NOMO-1 treated with dmso at 0.1 percent for 144 hours (cell line): ENCODE measurements at regions not wholly inside any gene's neighbourhood (a gene's known extent, or its start where the extent isn't known, plus 50 kb on each side); places are given as distances from the start of the nearest gene placed in this dataset.

Experiments
- DNase-seq: peaks from one replicate; lab custom pipeline; 2025; ENCODE audit not compliant: unreplicated experiment; lab: John Stamatoyannopoulos, UW

DNA sequence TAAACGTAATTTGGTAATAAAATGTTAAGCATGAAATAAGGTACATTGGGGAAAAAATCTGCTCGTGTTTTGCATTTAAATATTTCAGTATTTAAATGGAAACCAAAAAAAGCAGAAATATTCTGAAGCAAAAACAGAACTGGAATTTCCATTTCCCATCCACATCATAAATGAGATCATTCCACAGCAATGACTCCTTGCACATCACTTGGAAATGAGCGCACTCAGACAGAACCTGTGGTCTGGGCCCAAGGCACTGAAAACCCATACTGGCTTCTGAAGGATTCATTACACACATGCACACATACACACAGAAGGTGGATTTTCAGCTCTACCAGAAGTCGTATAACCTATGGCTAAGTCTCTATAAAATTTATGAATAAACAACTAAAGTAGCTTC, 174.8 kb downstream of the IBTK start:
- no peak for DNase-seq

GRCh38 chr6:82072121-82072521, 175.4 kb downstream of the IBTK start:
- DNase-seq = no peak

DNA sequence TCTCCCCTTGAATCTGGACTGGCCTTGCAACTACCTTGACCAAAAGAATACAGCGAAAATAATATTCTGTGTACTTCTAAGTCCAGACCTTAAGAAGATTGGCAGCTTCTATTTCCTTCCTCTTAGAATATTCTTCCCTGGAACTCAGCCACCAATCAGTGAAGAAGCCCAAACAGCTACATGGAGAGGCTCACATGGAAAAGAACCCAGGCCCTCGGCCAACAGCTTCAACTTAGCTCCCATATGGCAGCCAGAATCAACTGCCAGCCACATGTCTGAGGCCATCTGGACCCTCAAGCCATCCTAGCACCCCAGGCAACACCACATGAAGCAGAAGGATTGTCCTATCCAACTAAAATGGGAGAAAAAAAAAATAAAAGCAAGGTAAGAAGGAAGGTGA, 178.8 kb downstream of the IBTK start:
- DNase-seq = no peak

DNA sequence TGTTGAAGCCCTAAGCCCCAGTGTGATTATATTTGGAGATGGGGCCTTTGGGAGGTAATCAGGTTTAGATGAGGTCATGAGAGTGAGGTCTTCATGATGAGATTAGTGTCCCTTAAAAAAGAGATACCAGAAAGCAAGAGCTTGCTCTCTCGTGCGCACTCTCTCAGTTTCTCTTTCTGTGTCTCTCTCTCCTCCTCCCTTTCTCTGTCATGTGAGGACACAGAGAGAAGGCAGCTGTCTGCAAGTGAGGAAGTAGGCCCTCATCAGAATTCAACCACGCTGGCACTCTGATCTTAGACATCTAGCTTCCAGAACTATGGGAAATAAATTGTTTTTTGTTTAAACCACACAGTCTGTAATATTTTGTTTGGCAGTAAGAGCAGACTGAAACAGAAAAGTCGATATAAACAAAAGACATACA, 180.5 kb downstream of the IBTK start:
- DNase-seq = peak; percentile 9

DNA sequence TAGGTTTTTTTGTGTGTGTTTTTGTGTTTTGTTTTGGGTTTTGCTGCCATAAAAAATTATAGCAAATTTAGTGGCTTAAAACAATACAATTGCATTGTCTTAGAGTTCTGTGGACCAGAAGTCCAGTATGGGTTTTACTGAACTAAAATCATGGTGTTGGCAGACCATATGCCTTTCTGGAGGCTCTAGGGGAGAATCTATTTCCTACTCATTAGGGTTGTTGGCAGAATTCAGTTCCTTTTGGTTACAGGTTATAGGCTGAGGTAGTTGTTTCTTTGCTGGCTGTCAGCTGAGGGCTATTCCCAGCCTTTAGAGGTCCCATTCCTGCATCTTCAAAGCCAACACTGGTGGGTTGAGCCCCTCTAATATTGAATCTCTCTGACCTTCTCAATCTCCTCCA, 181.3 kb downstream of the IBTK start:
- no peak for DNase-seq

GRCh38 chr6:82063574-82063973, 184.0 kb downstream of the IBTK start:
- DNase-seq = no peak

GRCh38 chr6:82062219-82062618, 185.3 kb downstream of the IBTK start:
- DNase-seq = no peak

DNA sequence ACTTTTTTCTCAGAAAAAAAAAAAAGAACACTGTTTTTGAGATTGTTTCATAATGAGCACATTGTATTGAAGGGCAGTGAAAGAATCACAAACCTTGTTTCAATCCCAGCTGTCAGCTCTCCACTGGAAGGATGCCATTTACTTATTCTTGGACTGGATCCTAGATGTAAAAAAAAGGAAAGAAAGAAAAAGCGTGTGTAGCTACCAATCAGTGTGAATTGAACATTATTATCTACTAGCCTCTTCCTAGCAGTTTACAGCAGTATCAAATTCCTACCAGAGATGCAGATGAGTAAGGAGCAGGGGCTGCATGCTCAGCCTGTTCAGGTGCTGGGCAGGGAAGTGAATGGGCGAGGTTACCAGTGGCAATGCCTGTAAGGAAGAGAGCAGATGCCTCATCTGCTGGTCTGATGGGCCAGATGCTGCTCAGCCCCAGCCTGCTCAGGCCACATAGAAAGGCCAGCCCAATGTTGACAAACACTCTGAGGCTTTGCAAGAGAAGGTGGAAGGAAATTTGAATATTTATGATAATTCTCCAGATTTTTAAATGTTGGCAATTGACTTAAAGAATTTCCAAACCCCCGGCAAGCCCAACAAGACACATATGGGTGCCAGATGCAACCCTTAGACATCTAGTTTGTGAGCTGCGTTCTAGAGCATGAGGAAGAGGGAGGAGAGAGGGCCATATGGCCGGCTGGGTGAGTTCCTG, 189.5 kb downstream of the IBTK start:
- DNase-seq = no peak

- no peak for DNase-seq
Measured at GRCh38 chr6:82056567-82056966, 191.0 kb downstream of the IBTK start.

- DNase-seq = no peak
Measured at GRCh38 chr6:82045965-82046756, 201.4 kb downstream of the IBTK start.

GRCh38 chr6:82040405-82041221, 206.9 kb downstream of the IBTK start:
- no peak for DNase-seq

DNA sequence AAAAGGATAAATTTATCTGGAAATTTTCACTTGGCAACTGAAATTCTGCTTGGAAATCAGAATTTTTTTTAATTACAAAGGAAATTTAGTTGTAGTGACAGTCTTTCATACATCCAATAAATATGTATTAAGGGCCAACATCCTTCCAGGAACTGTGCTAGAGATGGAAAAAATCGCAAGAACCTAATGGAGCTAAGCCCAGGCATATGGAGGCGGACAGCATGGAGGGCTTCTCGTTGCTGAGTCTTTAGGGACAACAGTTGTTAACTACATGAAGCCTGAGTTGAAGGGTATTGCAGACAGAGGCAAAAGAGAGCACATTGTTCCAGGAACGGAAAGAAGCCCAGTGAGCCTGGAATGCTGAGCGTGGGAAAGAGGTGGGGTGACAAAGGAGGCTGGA, 208.9 kb downstream of the IBTK start:
- DNase-seq = no peak

GRCh38 chr6:82035526-82035925, 212.0 kb downstream of the IBTK start:
- DNase-seq = no peak

GRCh38 chr6:82033631-82034211, 213.8 kb downstream of the IBTK start:
- DNase-seq = no peak

GRCh38 chr6:82032444-82032843, 215.1 kb downstream of the IBTK start:
- DNase-seq = no peak

GRCh38 chr6:82030761-82031503, 216.6 kb downstream of the IBTK start:
- DNase-seq = no peak

GRCh38 chr6:82030301-82030700, 217.2 kb downstream of the IBTK start:
- no peak for DNase-seq

DNA sequence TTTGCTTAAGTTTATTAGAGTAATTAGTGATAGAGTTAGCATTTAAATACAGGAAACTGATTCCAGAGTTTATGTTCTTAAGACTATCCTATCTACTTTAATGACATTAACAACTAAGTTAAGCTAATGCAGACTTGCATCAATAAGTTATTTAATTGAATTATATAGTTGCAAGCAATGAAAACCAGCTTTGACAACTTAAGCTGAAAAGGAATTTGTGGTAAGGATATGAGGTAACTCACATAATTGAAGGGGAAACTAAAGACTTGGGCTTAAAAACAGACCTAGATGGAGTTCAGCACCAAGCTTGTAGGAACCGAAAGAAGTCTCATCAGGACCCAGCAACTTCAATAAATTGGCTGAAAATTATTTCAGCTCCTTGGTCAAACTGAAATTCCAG, 222.3 kb downstream of the IBTK start:
- DNase-seq = peak; percentile 62

DNA sequence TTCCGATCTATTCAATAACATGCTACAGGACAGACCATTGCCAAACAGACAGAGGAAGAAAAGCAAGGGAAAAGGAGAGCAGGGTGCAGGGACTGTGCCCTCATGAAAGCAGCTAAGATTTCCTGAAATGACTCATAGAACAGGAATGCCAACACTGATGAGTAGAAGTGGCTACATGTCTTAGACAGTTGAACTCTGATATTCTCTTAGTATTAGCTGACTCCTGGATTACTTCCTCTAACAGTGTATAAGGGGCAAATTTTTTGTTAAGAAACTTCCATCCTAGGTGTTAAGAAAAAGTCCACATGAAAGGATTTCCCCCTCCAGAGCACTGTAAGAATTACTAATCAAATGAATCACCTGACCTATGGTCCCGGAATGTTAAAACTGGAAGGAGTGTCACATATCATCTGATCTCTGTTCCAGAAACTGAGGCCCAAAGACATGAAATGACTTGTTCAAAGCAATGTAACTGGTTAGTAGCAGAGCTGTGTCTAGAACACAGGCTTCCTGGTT, 224.9 kb downstream of the IBTK start:
- DNase-seq = no peak

DNA sequence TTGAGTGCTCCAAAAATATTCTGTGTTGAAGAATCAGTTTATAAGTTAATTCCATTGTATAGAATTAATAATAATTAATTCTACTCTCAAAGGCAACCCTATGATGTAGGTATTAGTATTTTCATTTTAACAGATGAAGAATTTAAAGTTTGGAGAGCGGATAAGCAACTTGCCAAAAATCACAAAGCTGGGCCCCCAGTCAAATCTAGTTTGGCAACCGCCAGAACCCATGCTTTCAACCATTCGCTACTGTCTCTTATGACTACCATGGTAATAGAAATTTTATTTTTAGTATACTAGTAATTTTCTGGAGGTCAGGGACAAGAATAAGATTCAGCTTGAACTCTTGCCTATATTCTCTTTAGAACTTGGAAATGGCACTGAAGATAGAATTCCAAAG, 229.8 kb downstream of the IBTK start:
- DNase-seq = no peak
